Subcutaneous abdominal adipose tissue (tissue), 5 donors: ENCODE measurements at regions not wholly inside any gene's neighbourhood (a gene's known extent, or its start where the extent isn't known, plus 50 kb on each side); places are given as distances from the start of the nearest gene placed in this dataset.
"Not testable (repeated sequence)": the region's sequence is repeated elsewhere in the genome, so short reads cannot be mapped to it uniquely, and the experiment has no call there.

ENCODE experiments used
- H3K27ac ChIP-seq: one replicate; pipeline ENCODE4 v1.7.0; 2013; ENCODE audit warnings: low read depth, mild to moderate bottlenecking, inconsistent platforms, low read length, moderate library complexity
- H3K27me3 ChIP-seq, 5 donors: one replicate each; pipeline ENCODE4 v1.7.0; 2013; ENCODE audit warnings: low read length in 5 of 5, inconsistent platforms in 1 of 5; ENCODE audit not compliant: control insufficient read depth in 5 of 5, insufficient read depth in 4 of 5
- H3K36me3 ChIP-seq, 5 donors: one replicate each; pipeline ENCODE4 v1.7.0; 2013; ENCODE audit warnings: low read length in 5 of 5; ENCODE audit not compliant: control insufficient read depth in 5 of 5, insufficient read depth in 5 of 5
- H3K4me1 ChIP-seq, 5 donors: one replicate each; pipeline ENCODE4 v1.7.0; 2013; ENCODE audit warnings: low read length in 5 of 5, mild to moderate bottlenecking in 3 of 5, moderate library complexity in 1 of 5; ENCODE audit not compliant: control insufficient read depth in 5 of 5, insufficient read depth in 5 of 5
- H3K4me3 ChIP-seq, 5 donors: one replicate each; pipeline ENCODE4 v1.7.0; 2013; ENCODE audit warnings: low read length in 5 of 5, low read depth in 1 of 5
- H3K9ac ChIP-seq, 5 donors: one replicate each; pipeline ENCODE4 v1.7.0; 2013; ENCODE audit warnings: low read length in 5 of 5, mild to moderate bottlenecking in 4 of 5, moderate library complexity in 3 of 5
- H3K9me3 ChIP-seq, 5 donors: one replicate each; pipeline ENCODE4 v1.7.0; 2013; ENCODE audit warnings: low read length in 5 of 5; ENCODE audit not compliant: control insufficient read depth in 5 of 5
- donor health status: healthy.
- donor health status: healthy.
- donor health status: healthy.
- donor health status: healthy.
- donor health status: healthy.

- no peaks in the 10 kb centered on the region for H3K27me3 ChIP-seq
- no peak overlapping the region for H3K4me3 ChIP-seq
- H3K9me3 ChIP-seq: peaks cover 14 to 60% (median 54%) of the 10 kb centered on the region in 5 donors
- H3K27ac ChIP-seq: no peak overlapping the region
- H3K9ac ChIP-seq: no peak overlapping the region
- H3K4me1 ChIP-seq: no peaks in the 10 kb centered on the region
- H3K36me3 ChIP-seq: no peaks in the 10 kb centered on the region
These were observed 158.0 kb downstream of the CENPF start for GRCh38 chr1:214761030-214761429.

DNA sequence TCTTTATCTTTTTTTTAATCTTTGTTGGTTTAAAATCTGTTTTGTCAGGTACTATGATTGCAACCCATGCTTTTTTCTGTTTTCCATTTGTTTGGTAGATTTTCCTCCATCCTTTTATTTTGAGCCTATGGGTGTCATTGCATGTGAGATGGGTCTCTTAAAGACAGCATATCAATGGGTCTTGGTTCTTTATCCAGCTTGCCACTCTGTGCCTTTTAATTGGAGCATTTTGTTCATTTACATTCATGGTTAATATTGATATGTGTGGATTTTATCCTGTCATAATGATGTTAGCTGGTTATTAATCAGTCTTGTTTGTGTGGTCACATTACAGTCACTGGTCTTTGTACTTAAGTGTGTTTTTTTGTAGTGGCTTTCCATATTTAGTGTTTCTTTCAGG, 159.9 kb downstream of the CENPF start:
- Histone ChIP-seq H3K4me3 (no peak overlapping the region), H3K4me1 (no peaks in the 10 kb centered on the region), H3K27me3 (no peaks in the 10 kb centered on the region), H3K9me3 (peaks cover 7 to 58% (median 43%) of the 10 kb centered on the region in 5 donors), H3K36me3 (no peaks in the 10 kb centered on the region), H3K27ac (no peak overlapping the region), H3K9ac (no peak overlapping the region)

DNA sequence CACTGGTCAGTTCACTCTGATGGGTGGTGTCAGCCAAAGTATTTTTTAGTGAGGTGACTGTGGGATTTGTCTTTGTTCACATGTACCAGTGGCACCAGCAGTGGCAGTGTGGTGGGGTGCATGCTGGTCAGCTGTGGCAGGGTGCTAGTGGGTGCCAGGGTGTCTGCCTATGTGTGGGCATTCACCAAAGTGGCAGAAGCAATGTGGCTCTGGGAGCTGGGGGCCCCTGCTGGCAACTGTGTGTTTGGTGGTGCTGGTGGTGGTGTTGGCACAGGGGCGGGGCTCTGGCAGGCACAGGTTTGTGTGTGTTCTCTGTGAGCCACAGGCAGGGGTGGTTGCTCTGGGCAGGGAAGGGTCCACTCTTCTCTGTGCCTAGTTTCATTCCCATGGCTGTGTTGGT, 161.5 kb downstream of the CENPF start:
- Histone ChIP-seq H3K27ac (no peak overlapping the region), H3K9ac (no peak overlapping the region), H3K4me3 (no peak overlapping the region), H3K9me3 (peaks cover 7 to 48% (median 35%) of the 10 kb centered on the region in 5 donors), H3K36me3 (no peaks in the 10 kb centered on the region), H3K27me3 (no peaks in the 10 kb centered on the region), H3K4me1 (no peaks in the 10 kb centered on the region)

- Histone ChIP-seq H3K9ac (no peak overlapping the region), H3K27me3 (no peaks in the 10 kb centered on the region), H3K27ac (no peak overlapping the region), H3K9me3 (peaks cover 0 to 25% (median 20%) of the 10 kb centered on the region in 5 donors), H3K36me3 (no peaks in the 10 kb centered on the region), H3K4me1 (no peaks in the 10 kb centered on the region), H3K4me3 (no peak overlapping the region)
These were observed 164.2 kb downstream of the CENPF start for GRCh38 chr1:214767221-214767620.

- not testable (repeated sequence) for H3K4me3 ChIP-seq, H3K27ac ChIP-seq, H3K9me3 ChIP-seq, H3K27me3 ChIP-seq, H3K36me3 ChIP-seq, H3K4me1 ChIP-seq, H3K9ac ChIP-seq
These were observed 166.7 kb downstream of the CENPF start for GRCh38 chr1:214769666-214770065.

GRCh38 chr1:214777364-214777763, 174.4 kb downstream of the CENPF start:
- no peak overlapping the region for H3K4me3 ChIP-seq
- H3K27me3 ChIP-seq: no peaks in the 10 kb centered on the region
- H3K36me3 ChIP-seq: no peaks in the 10 kb centered on the region
- no peak overlapping the region for H3K27ac ChIP-seq
- H3K4me1 ChIP-seq: no peaks in the 10 kb centered on the region
- H3K9ac ChIP-seq: no peak overlapping the region
- H3K9me3 ChIP-seq: no peaks in the 10 kb centered on the region

DNA sequence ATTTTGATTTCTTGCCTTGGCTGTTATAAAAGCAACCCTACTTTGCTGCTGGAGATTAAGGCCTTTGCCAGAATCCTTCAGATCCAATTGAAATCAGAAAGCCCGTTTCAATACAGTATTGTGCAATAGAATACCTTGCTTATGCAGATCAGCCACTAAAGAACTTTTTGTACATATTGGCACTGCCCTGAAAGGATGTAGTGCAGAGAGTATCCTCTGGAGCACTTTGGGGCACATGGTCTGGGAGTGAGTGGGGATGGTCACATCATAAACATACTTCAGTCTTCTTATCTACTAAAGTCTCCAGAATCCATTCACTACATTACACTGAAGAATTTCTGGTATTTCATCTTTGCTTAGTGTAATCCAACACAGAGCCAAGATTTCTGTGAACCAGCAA, 189.0 kb downstream of the CENPF start:
- H3K4me3 ChIP-seq: no peak overlapping the region
- no peaks in the 10 kb centered on the region for H3K9me3 ChIP-seq
- H3K27ac ChIP-seq: no peak overlapping the region

DNA sequence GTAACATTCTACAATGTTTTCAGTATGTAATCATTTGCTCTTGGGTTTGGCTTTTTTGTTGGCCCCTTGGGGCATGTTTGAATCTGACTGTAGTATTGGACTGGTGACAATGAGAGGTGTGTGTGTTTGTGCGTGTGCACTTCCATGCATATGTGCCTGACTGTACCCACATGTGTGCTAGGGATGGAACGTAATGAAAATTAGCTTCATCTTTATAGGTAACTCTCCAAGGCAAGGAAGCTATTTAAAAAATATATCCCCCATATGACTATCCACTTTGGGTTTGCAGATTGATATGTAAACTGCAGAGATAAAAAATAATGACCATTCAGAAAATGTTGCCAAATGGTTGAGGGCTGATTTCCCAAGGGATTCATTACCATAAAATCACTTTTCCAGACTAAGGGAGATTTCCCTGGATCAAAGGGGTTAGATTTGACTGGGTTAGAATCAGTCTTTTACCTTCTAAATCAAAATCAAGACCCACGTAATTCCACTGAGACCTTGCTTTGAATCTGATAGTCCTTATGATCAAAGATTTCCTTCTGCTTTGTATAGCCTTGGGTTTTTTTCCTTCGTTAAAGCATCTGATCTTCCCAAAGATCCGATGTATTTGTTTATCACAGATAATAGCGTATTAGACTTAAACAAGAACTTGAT, 189.7 kb downstream of the CENPF start:
- H3K36me3 ChIP-seq: no peaks in the 10 kb centered on the region
- no peak overlapping the region for H3K9ac ChIP-seq
- no peak overlapping the region for H3K27ac ChIP-seq
- no peaks in the 10 kb centered on the region for H3K27me3 ChIP-seq
- H3K4me1 ChIP-seq: no peaks in the 10 kb centered on the region
- no peaks in the 10 kb centered on the region for H3K9me3 ChIP-seq
- H3K4me3 ChIP-seq: no peak overlapping the region

More for the DNA sequence above, 189.0 kb downstream of the CENPF start:
- H3K4me1 ChIP-seq: no peaks in the 10 kb centered on the region
- H3K36me3 ChIP-seq: no peaks in the 10 kb centered on the region
- H3K9ac ChIP-seq: no peak overlapping the region
- no peaks in the 10 kb centered on the region for H3K27me3 ChIP-seq

- H3K27me3 ChIP-seq: no peaks in the 10 kb centered on the region
- no peak overlapping the region for H3K4me3 ChIP-seq
- H3K36me3 ChIP-seq: no peaks in the 10 kb centered on the region
- H3K4me1 ChIP-seq: no peaks in the 10 kb centered on the region
- no peak overlapping the region for H3K27ac ChIP-seq
- H3K9ac ChIP-seq: no peak overlapping the region
- H3K9me3 ChIP-seq: no peaks in the 10 kb centered on the region
These were observed 190.7 kb downstream of the CENPF start for GRCh38 chr1:214793708-214794107.

GRCh38 chr1:214801191-214801590, 198.2 kb downstream of the CENPF start:
- H3K27ac ChIP-seq: no peak overlapping the region
- no peak overlapping the region for H3K4me3 ChIP-seq
- peaks cover 0 to 3% (median under 1%) of the 10 kb centered on the region in 5 donors for H3K9me3 ChIP-seq
- no peaks in the 10 kb centered on the region for H3K27me3 ChIP-seq
- H3K36me3 ChIP-seq: no peaks in the 10 kb centered on the region
- no peak overlapping the region for H3K9ac ChIP-seq
- H3K4me1 ChIP-seq: no peaks in the 10 kb centered on the region
